ENCODE measurements at regions not wholly inside any gene's neighbourhood (a gene's known extent, or its start where the extent isn't known, plus 50 kb on each side); places are given as distances from the start of the nearest gene placed in this dataset.

DNA sequence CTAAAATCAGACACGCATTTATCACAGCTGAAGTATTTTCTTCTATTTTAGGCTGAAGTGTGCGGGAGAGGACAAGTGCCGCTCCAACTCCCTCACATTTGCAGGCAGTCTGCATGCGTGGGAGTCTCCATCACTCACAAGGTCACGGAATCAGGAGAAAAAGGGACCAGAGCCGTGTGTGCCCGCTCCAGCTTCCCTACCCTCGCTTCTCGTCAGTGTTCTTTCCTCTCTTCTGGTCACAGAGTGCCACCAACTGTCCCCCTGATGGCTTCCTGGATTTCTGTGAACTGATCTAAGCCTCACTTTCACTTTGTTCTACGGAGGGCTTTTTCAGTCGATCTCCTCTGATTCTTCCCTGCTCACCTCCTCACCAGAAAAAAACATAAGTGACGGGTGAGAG lies 407.4 kb upstream of the AADAT start:
- DNase-seq (ENCODE audit: low spot score) (no peak), ATAC-seq (no peak)
- Mint-ChIP-seq H3K4me3 (no peak overlapping the region), H3K9me3 (peaks cover 17% of the 10 kb centered on the region), H3K4me1 (peaks cover 8% of the 10 kb centered on the region), H3K36me3 (no peaks in the 10 kb centered on the region), H3K27me3 (ENCODE audit: low read depth) (no peaks in the 10 kb centered on the region), H3K27ac (no peak overlapping the region)
- ChIA-PET CTCF (interaction anchor here (0.6 kb wide), 1 partner anchor 1908 kb away, joined by 3 read pairs; no protein-coding TSS in a partner anchor), POLR2A (no interaction called here)
- TF ChIP-seq NFE2L1 (CRISPR knock-in tag; IDR thresholded peaks at IDR 0.05) (no peak), ZNF416 (CRISPR knock-in tag; IDR thresholded peaks at IDR 0.05) (no peak), ZNF671 (CRISPR knock-in tag; IDR thresholded peaks at IDR 0.05) (no peak), ZNF121 (CRISPR knock-in tag; IDR thresholded peaks at IDR 0.05) (no peak), MYBL2 (CRISPR knock-in tag; IDR thresholded peaks at IDR 0.05) (no peak), GTF2I (CRISPR knock-in tag; conservative IDR thresholded peaks at IDR 0.05) (no peak)
- TF ChIP-seq, protein P1, sequence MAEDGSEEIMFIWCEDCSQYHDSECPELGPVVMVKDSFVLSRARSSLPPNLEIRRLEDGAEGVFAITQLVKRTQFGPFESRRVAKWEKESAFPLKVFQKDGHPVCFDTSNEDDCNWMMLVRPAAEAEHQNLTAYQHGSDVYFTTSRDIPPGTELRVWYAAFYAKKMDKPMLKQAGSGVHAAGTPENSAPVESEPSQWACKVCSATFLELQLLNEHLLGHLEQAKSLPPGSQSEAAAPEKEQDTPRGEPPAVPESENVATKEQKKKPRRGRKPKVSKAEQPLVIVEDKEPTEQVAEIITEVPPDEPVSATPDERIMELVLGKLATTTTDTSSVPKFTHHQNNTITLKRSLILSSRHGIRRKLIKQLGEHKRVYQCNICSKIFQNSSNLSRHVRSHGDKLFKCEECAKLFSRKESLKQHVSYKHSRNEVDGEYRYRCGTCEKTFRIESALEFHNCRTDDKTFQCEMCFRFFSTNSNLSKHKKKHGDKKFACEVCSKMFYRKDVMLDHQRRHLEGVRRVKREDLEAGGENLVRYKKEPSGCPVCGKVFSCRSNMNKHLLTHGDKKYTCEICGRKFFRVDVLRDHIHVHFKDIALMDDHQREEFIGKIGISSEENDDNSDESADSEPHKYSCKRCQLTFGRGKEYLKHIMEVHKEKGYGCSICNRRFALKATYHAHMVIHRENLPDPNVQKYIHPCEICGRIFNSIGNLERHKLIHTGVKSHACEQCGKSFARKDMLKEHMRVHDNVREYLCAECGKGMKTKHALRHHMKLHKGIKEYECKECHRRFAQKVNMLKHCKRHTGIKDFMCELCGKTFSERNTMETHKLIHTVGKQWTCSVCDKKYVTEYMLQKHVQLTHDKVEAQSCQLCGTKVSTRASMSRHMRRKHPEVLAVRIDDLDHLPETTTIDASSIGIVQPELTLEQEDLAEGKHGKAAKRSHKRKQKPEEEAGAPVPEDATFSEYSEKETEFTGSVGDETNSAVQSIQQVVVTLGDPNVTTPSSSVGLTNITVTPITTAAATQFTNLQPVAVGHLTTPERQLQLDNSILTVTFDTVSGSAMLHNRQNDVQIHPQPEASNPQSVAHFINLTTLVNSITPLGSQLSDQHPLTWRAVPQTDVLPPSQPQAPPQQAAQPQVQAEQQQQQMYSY (CRISPR knock-in tag; IDR thresholded peaks at IDR 0.05) = no peak

GRCh38 chr4:170491981-170492380 lies 402.2 kb upstream of the AADAT start:
- DNase-seq (ENCODE audit: low spot score) (no peak), ATAC-seq (no peak)
- no peak overlapping the region for H3K4me3 Mint-ChIP-seq
- H3K36me3 Mint-ChIP-seq = no peaks in the 10 kb centered on the region
- H3K4me1 Mint-ChIP-seq = peaks cover 5% of the 10 kb centered on the region
- H3K27ac Mint-ChIP-seq = no peak overlapping the region
- ChIA-PET CTCF (no interaction called here), POLR2A (no interaction called here)
- H3K9me3 Mint-ChIP-seq = peaks cover 17% of the 10 kb centered on the region
- TF ChIP-seq TP53 (CRISPR knock-in tag; IDR thresholded peaks at IDR 0.05) (no peak), SMAD3 (CRISPR knock-in tag; IDR thresholded peaks at IDR 0.05; ENCODE audit: borderline replicate concordance) (no peak), PRRX2 (CRISPR knock-in tag; IDR thresholded peaks at IDR 0.05) (no peak), CBFB (CRISPR knock-in tag; IDR thresholded peaks at IDR 0.05; ENCODE audit: low read depth) (no peak), ETV6 (CRISPR knock-in tag; IDR thresholded peaks at IDR 0.05) (no peak), TEAD1 (CRISPR knock-in tag; IDR thresholded peaks at IDR 0.05) (no peak)
- TF ChIP-seq, protein P1 (CRISPR knock-in tag; IDR thresholded peaks at IDR 0.05) = no peak
- H3K27me3 Mint-ChIP-seq (ENCODE audit: low read depth) = no peaks in the 10 kb centered on the region

DNA sequence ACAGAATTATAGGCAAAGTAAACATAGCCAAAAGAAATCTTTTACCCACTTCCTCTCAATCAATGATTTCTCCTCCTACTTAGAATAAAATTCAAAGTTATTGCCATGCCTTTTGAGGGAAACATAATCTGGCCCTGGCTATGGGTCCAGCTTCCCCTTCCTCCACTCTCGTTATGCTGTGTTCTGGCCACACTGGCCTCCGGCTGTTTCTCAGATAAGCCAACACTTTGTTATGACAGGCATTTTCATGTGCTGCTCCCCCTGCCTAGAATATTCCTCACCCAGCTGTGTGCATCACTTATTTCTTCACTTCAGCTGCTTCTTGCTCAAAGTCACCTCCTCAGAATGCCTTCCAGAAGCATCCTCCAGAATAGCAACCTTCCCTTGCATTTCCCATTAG lies 386.6 kb upstream of the AADAT start:
- Mint-ChIP-seq H3K27me3 (ENCODE audit: low read depth) (no peaks in the 10 kb centered on the region), H3K4me1 (no peaks in the 10 kb centered on the region), H3K27ac (no peak overlapping the region), H3K36me3 (no peaks in the 10 kb centered on the region), H3K9me3 (peaks cover 4% of the 10 kb centered on the region; the same call in 1 of the 2 replicates), H3K4me3 (no peak overlapping the region)
- ChIA-PET CTCF (no interaction called here), POLR2A (no interaction called here)
- TF ChIP-seq MLX (CRISPR knock-in tag; IDR thresholded peaks at IDR 0.05) = no peak
- ATAC-seq (no peak), DNase-seq (ENCODE audit: low spot score) (no peak)
